H1 (cell line): ENCODE measurements at regions not wholly inside any gene's neighbourhood (a gene's known extent, or its start where the extent isn't known, plus 50 kb on each side); places are given as distances from the start of the nearest gene placed in this dataset.

Source experiments
- CTCF ChIA-PET: fragments of 300-600 bp; sonication (Branson Sonifier 250); formaldehyde crosslinking; loops from one replicate; lab custom pipeline; 2021; ENCODE audit not compliant: partially characterized antibody; lab: Charles Lee
- POLR2A ChIA-PET: fragments of 300-600 bp; sonication (Branson Sonifier 250); formaldehyde crosslinking; loops from one replicate; lab custom pipeline; 2021; ENCODE audit warnings: inconsistent platforms; ENCODE audit not compliant: partially characterized antibody; lab: Charles Lee
- DNase-seq, 2 experiments: peaks; one replicate each; pipeline versions ENCODE4 v3.0.0 to v3.0.0-alpha.2; 2010 to 2022; ENCODE audit warnings: low spot score in 2 of 2, low read depth in 1 of 2, mixed read lengths in 1 of 2
- FAIRE-seq: peaks from 2 replicates; lab custom pipeline; 2011; peaks lifted over from hg19 to GRCh38; lab: Jason Lieb, UNC
- H2AFZ ChIP-seq: 2 replicates; pipeline ENCODE4 v1.8.1; 2012; ENCODE audit warnings: low read length, inconsistent platforms
- H2AK5ac ChIP-seq: 2 replicates; pipeline ENCODE4 v1.6.1; 2013; ENCODE audit warnings: low read depth, low read length
- H2BK120ac ChIP-seq: replicated peaks from 2 replicates; pipeline ENCODE3; 2013; ENCODE audit warnings: low read depth, low read length, inconsistent platforms
- H2BK12ac ChIP-seq: 2 replicates; pipeline ENCODE4 v1.6.1; 2013; ENCODE audit warnings: low read depth, low read length
- H2BK15ac ChIP-seq: 2 replicates; pipeline ENCODE4 v1.6.1; 2013; ENCODE audit warnings: low read length
- H2BK20ac ChIP-seq: 2 replicates; pipeline ENCODE4 v1.6.1; 2013; ENCODE audit warnings: low read length
- H2BK5ac ChIP-seq: 2 replicates; pipeline ENCODE4 v1.6.1; 2013; ENCODE audit warnings: low read depth, low read length
- H3K14ac ChIP-seq: 2 replicates; pipeline ENCODE4 v1.6.1; 2013; ENCODE audit warnings: inconsistent platforms; ENCODE audit not compliant: insufficient read length
- H3K18ac ChIP-seq: 2 replicates; pipeline ENCODE4 v1.6.1; 2013; ENCODE audit warnings: low read length; ENCODE audit errors: extremely low read depth
- H3K23ac ChIP-seq: 2 replicates; pipeline ENCODE4 v1.6.1; 2013; ENCODE audit warnings: inconsistent platforms; ENCODE audit not compliant: insufficient read length
- H3K23me2 ChIP-seq: 2 replicates; pipeline ENCODE4 v1.6.1; 2013; ENCODE audit warnings: low read depth, low read length
- H3K27ac ChIP-seq: 2 replicates; pipeline ENCODE4 v1.6.1; 2011; ENCODE audit warnings: low read depth, low read length, inconsistent platforms
- H3K27me3 ChIP-seq, 4 experiments: replicated peaks in 1 of 4; 1 replicate in 1 of 4; 2 replicates in 3 of 4; pipeline versions ENCODE4 v1.6.1 to v1.8.1; 2011 to 2013; ENCODE audit warnings: low read length in 3 of 4, mild to moderate bottlenecking in 3 of 4, inconsistent platforms in 2 of 4, mixed read lengths in 2 of 4, moderate library complexity in 1 of 4; ENCODE audit not compliant: control insufficient read depth in 3 of 4, insufficient read depth in 3 of 4; ENCODE audit errors: extremely low read depth in 1 of 4
- H3K36me3 ChIP-seq, 4 experiments: 2 replicates each; pipeline versions ENCODE4 v1.6.1 to v1.8.1; 2011 to 2013; ENCODE audit warnings: mild to moderate bottlenecking in 4 of 4, low read length in 3 of 4, moderate library complexity in 2 of 4, control low read depth in 1 of 4, inconsistent platforms in 1 of 4; ENCODE audit not compliant: insufficient read depth in 4 of 4, control insufficient read depth in 2 of 4
- H3K4ac ChIP-seq: replicated peaks from 2 replicates; pipeline ENCODE3; 2013; ENCODE audit warnings: low read length, low read depth, mixed read lengths, inconsistent platforms; ENCODE audit not compliant: insufficient read length
- H3K4me1 ChIP-seq, 4 experiments: replicated peaks in 1 of 4; 1 replicate in 1 of 4; 2 replicates in 3 of 4; pipeline versions ENCODE4 v1.6.1 to v1.8.1; 2011 to 2013; ENCODE audit warnings: low read length in 3 of 4, inconsistent platforms in 2 of 4, mixed read lengths in 1 of 4; ENCODE audit not compliant: insufficient read depth in 4 of 4, control insufficient read depth in 3 of 4
- H3K4me2 ChIP-seq, 2 experiments: 2 replicates each; pipeline versions ENCODE4 v1.6.1 to v1.8.1; 2011 to 2013; ENCODE audit warnings: low read depth in 2 of 2, low read length in 2 of 2, control low read depth in 1 of 2, inconsistent platforms in 1 of 2, mild to moderate bottlenecking in 1 of 2; ENCODE audit not compliant: insufficient read depth in 1 of 2
- H3K4me3 ChIP-seq, 4 experiments: fragments of 200-600, 300-600 bp in 1 of 4; sonication (generic), shearing (Covaris generic), sonication (Bioruptor Twin) in 1 of 4; 2 replicates each; pipeline versions ENCODE4 v1.5.1 to v1.8.1; 2011 to 2016; ENCODE audit warnings: low read length in 4 of 4, low read depth in 3 of 4, control low read depth in 2 of 4, inconsistent platforms in 2 of 4, mild to moderate bottlenecking in 2 of 4, mixed read lengths in 1 of 4, moderate library complexity in 1 of 4; ENCODE audit not compliant: insufficient read depth in 2 of 4; ENCODE audit errors: extremely low read depth in 1 of 4
- H3K56ac ChIP-seq: replicated peaks from 2 replicates; pipeline ENCODE3; 2013; ENCODE audit warnings: low read depth, mild to moderate bottlenecking, mixed read lengths, low read length, inconsistent platforms; ENCODE audit not compliant: insufficient read length
- H3K79me1 ChIP-seq: 2 replicates; pipeline ENCODE4 v1.6.1; 2013; ENCODE audit warnings: low read depth, low read length, control low read depth
- H3K79me2 ChIP-seq, 2 experiments: 2 replicates each; pipeline versions ENCODE4 v1.6.1 to v1.8.1; 2012 to 2013; ENCODE audit warnings: low read length in 2 of 2, mild to moderate bottlenecking in 2 of 2, inconsistent platforms in 1 of 2; ENCODE audit not compliant: insufficient read depth in 2 of 2, control insufficient read depth in 1 of 2
- H3K9ac ChIP-seq, 4 experiments: replicated peaks in 1 of 4; 1 replicate in 1 of 4; 2 replicates in 3 of 4; pipeline versions ENCODE4 v1.6.1 to v1.8.1; 2011 to 2013; ENCODE audit warnings: low read depth in 3 of 4, low read length in 3 of 4, control low read depth in 2 of 4, mild to moderate bottlenecking in 2 of 4, moderate library complexity in 2 of 4, inconsistent platforms in 1 of 4; ENCODE audit errors: extremely low read depth in 1 of 4
- H3K9me3 ChIP-seq, 2 experiments: 2 replicates each; pipeline versions ENCODE4 v1.6.1 to v1.8.1; 2012 to 2013; ENCODE audit warnings: mild to moderate bottlenecking in 2 of 2, moderate library complexity in 2 of 2, control low read depth in 1 of 2, inconsistent platforms in 1 of 2, low read depth in 1 of 2, low read length in 1 of 2, mixed read lengths in 1 of 2; ENCODE audit not compliant: insufficient read depth in 2 of 2
- H4K20me1 ChIP-seq, 2 experiments: replicated peaks in 1 of 2; 2 replicates each; pipeline versions ENCODE3 to v1.8.1; 2011 to 2013; ENCODE audit warnings: inconsistent platforms in 2 of 2, low read length in 2 of 2, mild to moderate bottlenecking in 1 of 2; ENCODE audit not compliant: insufficient read depth in 2 of 2, control insufficient read depth in 1 of 2
- H4K5ac ChIP-seq: 2 replicates; pipeline ENCODE4 v1.6.1; 2013; ENCODE audit warnings: low read length, low read depth, mixed read lengths, inconsistent platforms; ENCODE audit not compliant: insufficient read length
- H4K8ac ChIP-seq: 2 replicates; pipeline ENCODE4 v1.8.0; 2013; ENCODE audit warnings: mild to moderate bottlenecking, moderate library complexity, low read length, inconsistent platforms; ENCODE audit not compliant: insufficient read depth; ENCODE audit errors: extremely low read depth
- H4K91ac ChIP-seq: replicated peaks from 2 replicates; pipeline ENCODE3; 2013; ENCODE audit warnings: low read length, mixed read lengths, inconsistent platforms; ENCODE audit not compliant: insufficient read length
- EP300 ChIP-seq, 2 experiments: IDR thresholded peaks; 1 replicate in 1 of 2; 2 replicates in 1 of 2; pipeline ENCODE4 v1.6.1; 2011 to 2012; ENCODE audit warnings: low read depth in 2 of 2, low read length in 2 of 2, mild to moderate bottlenecking in 2 of 2, borderline replicate concordance in 1 of 2, inconsistent platforms in 1 of 2, moderate library complexity in 1 of 2
- KDM1A ChIP-seq: fragments of 200-600, 300-600 bp; sonication (generic); IDR thresholded peaks from 2 replicates; pipeline ENCODE4 v1.7.1; 2016; ENCODE audit warnings: mild to moderate bottlenecking, low read length, borderline replicate concordance
- KDM4A ChIP-seq: IDR thresholded peaks from one replicate; pipeline ENCODE4 v1.7.1; 2012; ENCODE audit warnings: low read depth, mild to moderate bottlenecking, moderate library complexity, low read length, inconsistent platforms; ENCODE audit not compliant: severe bottlenecking
- KDM5A ChIP-seq: fragments of 200-600 bp; IDR thresholded peaks from 2 replicates; pipeline ENCODE4 v1.7.1; 2012; ENCODE audit warnings: mild to moderate bottlenecking, low read length, inconsistent platforms, mixed read lengths
- TAF1 ChIP-seq: IDR thresholded peaks from 2 replicates; pipeline ENCODE4 v1.6.1; 2011; ENCODE audit warnings: mild to moderate bottlenecking, low read depth, low read length
- TBP ChIP-seq: IDR thresholded peaks from 2 replicates; pipeline ENCODE4 v1.6.1; 2011; ENCODE audit warnings: low read depth, low read length, improper control_type of control experiment
- WGBS, 2 experiments: shearing (Covaris generic) in 1 of 2; methylation state at CpG; one replicate each; pipeline versions ENCODE4 v1.1.6 to v1.1.7; 2013 to 2015; ENCODE audit warnings: low lambda C conversion rate in 2 of 2, mixed read lengths in 2 of 2, inconsistent platforms in 1 of 2, low coverage in 1 of 2, missing lambda C conversion rate in 1 of 2; ENCODE audit not compliant: insufficient replicate concordance in 2 of 2, insufficient coverage in 1 of 2, insufficient read length in 1 of 2; ENCODE audit errors: extremely low coverage in 1 of 2, missing lambda C conversion rate in 1 of 2; 5-methylcytosine and 5-hydroxymethylcytosine counted together
- TF ChIP-seq, protein P1 (sequence below), 3 experiments: IDR thresholded peaks; 1 replicate in 2 of 3; 2 replicates in 1 of 3; pipeline versions ENCODE4 v1.5.1 to v1.6.1; 2011; ENCODE audit warnings: low read length in 3 of 3, mild to moderate bottlenecking in 3 of 3, inconsistent platforms in 2 of 3, low read depth in 1 of 3, moderate library complexity in 1 of 3; ENCODE audit not compliant: insufficient read depth in 1 of 3; ENCODE audit errors: control extremely low read depth in 1 of 3

DNA sequence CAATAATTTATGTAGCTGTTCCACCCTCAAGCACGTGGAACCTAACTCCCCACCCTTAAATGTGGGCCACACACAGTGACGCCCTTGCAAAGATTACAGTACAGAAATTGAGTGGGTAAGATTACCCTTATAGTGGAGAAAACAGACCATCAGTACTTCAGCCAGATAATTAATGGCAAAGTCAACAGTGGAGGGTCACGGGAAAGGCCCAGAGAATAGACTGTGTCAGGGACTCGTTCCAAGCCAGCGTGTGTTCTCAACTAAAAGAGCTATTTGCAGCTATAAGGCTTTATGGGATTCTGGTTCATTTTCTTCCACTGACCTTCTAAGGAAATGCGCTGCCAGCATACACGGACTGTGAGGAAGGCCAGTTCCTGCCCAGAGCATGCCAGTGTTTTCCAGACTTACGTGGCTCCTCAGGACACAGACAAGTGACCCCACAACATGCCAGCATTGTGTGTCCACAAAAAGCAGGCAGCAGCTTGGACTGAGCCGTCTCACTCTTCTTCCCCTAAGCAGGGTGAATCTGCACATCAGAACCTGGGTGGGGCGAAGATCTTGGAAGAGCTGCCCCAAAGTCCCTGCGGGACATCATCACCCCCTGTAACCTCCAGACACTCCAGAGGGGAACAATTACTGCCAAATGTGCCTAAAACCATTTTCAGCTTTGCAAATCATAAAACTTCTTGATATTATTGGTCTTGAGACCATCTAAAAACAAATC lies 428.5 kb downstream of the OCA2 start:
- Histone ChIP-seq H3K4me3 (no peak overlapping the region), H2AK5ac (no peak overlapping the region), H2BK12ac (no peak overlapping the region), H3K4ac (no peak overlapping the region), H3K36me3 (no peaks in the 10 kb centered on the region), H3K79me2 (no peaks in the 10 kb centered on the region), H3K14ac (no peak overlapping the region), H3K79me1 (0 out of 2 replicates have a peak, but pooled peaks cover 2% of the 10 kb centered on the region), H3K23ac (no peak overlapping the region), H3K9ac (no peak overlapping the region), H2AFZ (no peak overlapping the region), H3K9me3 (no peaks in the 10 kb centered on the region), H2BK20ac (no peak overlapping the region), H4K20me1 (peaks cover 0 to 5% of the 10 kb centered on the region in 2 experiments), H2BK5ac (no peak overlapping the region), H2BK15ac (no peak overlapping the region), H3K4me2 (no peak overlapping the region), H4K8ac (no peak overlapping the region; the same call in 1 of the 2 replicates), H2BK120ac (no peak overlapping the region), H3K27me3 (no peaks in the 10 kb centered on the region; a peak in 1 of 7 replicates), H3K56ac (no peak overlapping the region), H4K91ac (no peak overlapping the region), H3K23me2 (no peaks in the 10 kb centered on the region), H3K4me1 (no peaks in the 10 kb centered on the region; a peak in 1 of 7 replicates), H4K5ac (no peak overlapping the region), H3K18ac (no peak overlapping the region), H3K27ac (no peak overlapping the region)
- FAIRE-seq (no peak), DNase-seq (no peak)
- 94% methylated on average over 11 of the region's 11 CpGs; no CpG with 5 or more reads in 1 of the 2 experiments for WGBS, 2 experiments
- POLR2A ChIA-PET: no interaction called here
- CTCF ChIA-PET: no interaction called here
- TF ChIP-seq KDM5A: no peak
- no peak for TF ChIP-seq TAF1
- no peak for TF ChIP-seq TBP
- TF ChIP-seq KDM4A: no peak
- no peak for TF ChIP-seq KDM1A
- TF ChIP-seq, protein P1, sequence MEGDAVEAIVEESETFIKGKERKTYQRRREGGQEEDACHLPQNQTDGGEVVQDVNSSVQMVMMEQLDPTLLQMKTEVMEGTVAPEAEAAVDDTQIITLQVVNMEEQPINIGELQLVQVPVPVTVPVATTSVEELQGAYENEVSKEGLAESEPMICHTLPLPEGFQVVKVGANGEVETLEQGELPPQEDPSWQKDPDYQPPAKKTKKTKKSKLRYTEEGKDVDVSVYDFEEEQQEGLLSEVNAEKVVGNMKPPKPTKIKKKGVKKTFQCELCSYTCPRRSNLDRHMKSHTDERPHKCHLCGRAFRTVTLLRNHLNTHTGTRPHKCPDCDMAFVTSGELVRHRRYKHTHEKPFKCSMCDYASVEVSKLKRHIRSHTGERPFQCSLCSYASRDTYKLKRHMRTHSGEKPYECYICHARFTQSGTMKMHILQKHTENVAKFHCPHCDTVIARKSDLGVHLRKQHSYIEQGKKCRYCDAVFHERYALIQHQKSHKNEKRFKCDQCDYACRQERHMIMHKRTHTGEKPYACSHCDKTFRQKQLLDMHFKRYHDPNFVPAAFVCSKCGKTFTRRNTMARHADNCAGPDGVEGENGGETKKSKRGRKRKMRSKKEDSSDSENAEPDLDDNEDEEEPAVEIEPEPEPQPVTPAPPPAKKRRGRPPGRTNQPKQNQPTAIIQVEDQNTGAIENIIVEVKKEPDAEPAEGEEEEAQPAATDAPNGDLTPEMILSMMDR (IDR thresholded peaks at IDR 0.05; ENCODE audit: control extremely low read depth in 1 of 3, insufficient read depth in 1 of 3, low read depth in 1 of 3, low read length in 3 of 3): no peak
- no peak for TF ChIP-seq EP300 (IDR thresholded peaks at IDR 0.05; ENCODE audit: borderline replicate concordance in 1 of 2, low read depth in 2 of 2, low read length in 2 of 2)
